CD4-positive, alpha-beta T cell treated with Interleukin-4 for 1 hour (primary cell): ENCODE measurements at regions not wholly inside any gene's neighbourhood (a gene's known extent, or its start where the extent isn't known, plus 50 kb on each side); places are given as distances from the start of the nearest gene placed in this dataset.

Experiments used
- DNase-seq, 2 donors: peaks; one replicate each; pipeline ENCODE4 v3.0.0-alpha.2; 2020 to 2022

DNA sequence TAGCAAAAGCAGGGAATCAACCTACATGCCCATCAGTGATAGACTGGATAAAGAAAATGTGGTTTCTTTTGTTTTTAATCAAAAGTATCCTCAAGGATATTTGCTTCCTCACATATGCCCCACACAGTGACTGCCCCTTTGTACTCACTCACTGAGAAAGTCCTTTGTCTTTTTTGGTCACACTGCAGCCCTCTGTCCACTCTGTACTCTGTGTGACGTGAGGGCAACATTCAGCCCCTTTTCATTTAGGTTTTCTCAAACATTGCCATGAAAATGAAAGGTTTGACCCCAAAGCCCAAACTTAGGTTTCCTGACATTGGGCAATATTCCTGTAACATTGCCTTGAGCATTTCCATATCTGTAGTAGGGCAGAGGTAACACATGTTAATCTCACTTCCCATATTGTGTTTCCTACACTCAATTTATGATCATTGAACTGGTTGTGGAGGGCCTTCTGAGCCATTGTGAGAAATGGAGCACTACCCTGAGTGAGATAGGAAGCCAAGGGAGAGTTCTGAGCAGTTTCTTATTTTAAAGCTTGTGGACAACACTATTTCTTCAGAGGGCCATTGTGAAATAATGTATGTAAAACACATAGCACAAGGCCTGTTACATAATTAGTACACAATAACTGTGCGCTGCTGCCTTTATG is 501.9 kb upstream of the C1orf87 start:
- no peak for DNase-seq

DNA sequence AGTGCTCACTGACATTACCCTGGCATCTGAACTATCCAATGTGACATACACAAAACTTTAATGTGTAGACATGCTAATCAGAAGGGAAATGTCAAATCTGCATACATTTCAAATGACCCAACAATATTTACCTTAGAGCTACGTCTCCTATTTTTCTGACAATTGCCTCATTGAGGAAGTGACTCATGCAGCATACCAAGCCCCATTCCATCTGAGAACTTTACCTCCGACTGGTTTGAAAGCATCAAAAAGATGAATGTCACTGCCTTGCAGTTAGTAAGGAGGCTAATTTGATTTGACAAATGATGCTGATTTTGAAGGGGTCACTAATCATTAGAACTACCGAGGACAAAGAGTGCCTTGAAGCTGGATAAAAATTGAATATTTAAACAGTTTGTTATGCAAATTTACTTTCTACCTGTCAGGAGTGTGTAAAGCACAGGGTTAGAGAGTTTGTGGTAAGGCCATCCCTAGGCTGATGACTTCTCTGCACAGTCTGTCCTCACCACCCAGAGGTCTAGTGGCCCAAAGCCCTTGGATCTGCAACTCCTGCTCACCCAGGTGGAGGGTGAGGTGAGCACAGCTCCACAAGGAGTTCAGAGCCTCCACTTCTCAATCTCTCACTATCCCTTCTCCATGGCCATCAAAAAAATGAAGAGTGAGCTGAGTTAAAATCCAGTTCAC is 500.3 kb upstream of the C1orf87 start:
- DNase-seq: no peak

DNA sequence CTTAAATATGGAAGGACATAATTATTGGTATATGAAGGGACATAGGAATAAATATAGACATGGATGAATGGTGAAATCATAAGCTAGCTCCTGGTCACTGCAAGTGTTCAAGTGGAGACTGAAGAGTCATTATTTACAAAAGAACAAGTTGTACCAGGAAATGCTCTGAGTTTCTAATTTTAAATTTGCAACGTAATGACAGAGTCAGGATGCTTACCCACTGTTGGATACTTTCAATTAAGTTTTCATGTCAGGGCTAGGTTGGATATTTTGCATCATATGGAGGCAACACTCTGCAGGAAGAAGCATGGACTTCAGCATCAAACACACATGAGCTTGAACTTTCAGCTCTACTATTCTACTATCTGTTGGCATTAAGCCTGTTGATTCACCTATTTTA is 499.6 kb upstream of the C1orf87 start:
- DNase-seq: no peak

DNA sequence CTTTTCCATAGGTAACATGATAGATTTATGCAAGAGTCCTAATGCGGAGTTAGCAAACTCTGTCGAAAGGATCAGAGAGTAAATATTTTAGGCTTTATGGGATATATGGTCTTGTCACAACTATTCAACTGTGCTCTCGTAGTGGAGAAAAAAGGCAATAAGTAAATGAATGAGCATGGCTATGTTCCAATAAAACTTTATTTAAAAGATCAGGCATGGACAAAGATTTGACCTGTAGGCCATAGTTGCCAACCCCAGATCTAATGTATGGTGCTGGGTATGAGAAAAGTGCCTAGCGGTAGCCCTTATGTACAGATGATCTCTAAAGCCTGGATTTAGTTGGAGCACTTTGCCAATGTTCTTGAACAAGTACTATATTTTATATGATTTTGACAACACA is 498.8 kb upstream of the C1orf87 start:
- DNase-seq: no peak

DNA sequence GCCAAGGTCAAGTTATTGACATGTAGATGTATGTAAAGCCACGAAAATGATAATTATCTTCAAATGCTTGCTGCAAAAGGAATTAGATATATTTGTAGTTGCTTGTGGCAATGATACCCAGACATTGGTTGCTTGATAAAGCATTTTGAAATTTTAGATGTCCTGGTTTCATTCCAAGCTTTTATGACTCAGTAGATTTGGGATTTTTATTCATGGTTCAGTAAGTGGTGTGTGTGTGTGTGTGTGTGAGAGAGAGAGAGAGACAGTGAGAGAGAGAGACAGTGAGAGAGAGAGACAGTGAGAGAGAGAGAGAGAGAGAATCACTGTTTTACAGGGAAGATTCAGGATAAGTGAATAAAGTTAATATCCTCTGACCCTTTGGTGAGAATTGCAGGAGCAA is 498.2 kb upstream of the C1orf87 start:
- no peak for DNase-seq

DNA sequence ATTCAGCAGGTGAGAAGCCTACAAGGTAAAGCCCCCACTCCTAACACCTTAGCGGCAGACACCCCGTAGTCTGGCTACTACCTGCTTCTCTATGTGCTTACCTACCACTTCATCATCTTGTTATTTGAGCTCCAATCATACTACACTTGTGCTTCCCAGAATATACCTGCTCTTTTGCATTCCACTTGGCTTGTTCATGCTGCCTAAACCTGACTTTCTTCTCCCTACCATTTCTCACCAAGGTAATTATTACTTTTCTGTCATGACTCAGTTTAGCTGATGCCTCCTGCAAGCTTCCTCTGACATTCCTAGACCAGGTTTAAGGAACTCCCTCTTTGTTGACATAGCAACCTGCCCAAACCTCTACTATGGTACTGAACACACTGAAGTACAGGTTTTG is 495.6 kb upstream of the C1orf87 start:
- no peak for DNase-seq

DNA sequence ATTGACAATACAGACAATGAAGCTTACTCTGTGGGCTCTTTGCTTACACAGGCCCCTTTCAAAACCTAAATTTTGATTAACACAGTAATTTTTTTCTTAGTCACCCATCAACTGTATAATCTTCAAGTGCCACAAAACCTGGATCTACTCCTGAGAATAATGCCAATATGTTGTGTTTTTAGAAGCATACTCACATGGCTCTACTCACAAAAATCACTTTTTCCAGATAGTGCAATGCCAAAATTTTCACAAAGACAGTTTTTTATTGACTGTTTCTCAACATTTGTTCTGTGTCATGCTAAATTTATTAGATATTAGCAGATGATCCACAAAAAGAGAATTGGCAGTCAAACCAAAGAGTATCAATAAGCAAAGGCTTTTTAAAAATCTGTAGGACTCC is 493.7 kb upstream of the C1orf87 start:
- no peak for DNase-seq

DNA sequence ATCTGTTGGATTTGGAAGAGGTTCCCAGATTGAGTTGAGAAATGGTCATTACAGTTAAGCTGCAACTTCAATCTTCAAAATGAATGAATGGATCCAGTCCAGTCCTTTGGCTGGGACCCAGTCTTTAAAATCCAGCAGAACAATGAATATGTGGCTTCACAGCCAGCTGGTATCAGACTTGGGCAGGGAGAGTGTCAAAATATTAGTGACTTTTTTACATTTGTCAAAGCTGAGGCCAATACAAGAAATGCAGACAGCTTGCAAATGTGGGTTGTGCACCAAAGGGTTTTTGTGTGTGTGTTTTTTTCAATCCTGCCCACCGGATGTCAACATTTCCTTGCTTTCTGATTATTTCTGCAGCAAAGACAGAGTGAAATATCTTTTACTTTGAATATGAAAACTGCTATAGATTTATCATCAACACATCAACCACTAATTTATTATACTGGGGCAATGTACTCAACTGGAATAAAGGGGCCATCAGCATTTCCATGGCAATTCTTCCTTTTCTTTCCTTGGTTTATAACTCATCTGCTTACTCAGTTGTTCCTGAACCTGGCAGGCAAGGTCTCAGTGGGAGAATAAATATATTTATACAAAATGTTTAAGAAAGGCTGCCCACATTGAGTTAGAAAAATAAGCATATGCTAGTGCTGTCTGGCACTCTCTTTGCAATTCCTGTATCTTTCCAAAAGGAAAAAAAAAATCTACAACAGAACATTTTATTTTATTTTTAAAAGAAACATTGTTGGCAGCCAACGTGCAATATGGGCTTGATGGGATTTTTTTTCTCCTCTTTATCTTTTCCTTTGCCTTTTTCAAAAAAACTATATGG is 491.6 kb upstream of the C1orf87 start:
- DNase-seq: no peak

DNA sequence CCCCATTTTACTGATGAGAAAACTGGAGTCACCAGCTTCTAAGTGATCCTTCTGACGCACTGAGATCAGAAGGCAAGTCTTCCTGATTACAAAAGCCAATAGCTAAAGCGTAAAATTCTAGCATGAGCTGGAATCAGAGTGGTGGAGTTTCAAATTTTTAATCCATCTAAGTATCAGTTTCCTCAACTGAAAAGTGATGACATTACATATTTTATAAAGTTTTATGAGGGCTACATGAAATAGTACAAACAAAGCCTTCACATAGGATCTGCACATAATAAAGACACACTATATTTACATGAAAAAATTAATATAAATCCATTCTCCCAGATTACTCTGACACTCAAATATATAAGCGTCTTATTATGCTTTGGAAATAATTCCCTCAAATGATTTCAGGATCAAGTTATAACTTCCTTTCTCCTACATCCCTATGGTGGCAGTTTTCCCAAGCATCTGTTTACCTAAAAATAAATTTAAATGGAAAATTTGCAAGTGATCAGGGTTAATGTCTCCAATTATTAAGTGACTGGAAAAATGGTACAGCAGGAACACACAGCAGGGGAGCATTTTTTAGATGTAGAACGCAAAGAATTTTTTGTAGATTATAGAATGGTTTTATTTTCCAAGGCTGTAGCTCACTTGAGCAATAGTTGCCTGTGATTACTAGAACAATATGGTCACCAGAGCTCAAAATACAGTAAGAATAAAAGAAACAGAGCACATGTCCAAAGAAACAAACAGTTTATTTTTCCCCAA is 490.4 kb upstream of the C1orf87 start:
- DNase-seq: no peak

DNA sequence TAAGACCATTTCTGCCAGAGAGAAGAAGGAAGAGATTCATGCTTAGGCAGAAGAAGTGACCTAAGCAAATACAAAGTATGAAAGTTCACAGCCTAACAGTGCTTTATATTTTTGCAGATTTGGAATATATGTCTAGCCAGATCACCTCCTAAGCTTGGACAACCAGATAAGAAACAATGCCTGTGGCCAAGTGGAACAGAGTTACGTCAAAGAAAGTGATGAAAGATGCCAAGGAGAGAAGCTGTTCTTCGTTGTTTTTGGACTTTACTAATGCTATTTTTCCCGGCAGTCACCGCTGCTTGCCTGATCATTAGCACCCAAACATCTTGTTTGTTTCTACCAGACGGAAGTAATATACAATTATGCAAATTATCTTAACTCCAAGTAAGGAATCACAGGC is 489.2 kb upstream of the C1orf87 start:
- no peak for DNase-seq

DNA sequence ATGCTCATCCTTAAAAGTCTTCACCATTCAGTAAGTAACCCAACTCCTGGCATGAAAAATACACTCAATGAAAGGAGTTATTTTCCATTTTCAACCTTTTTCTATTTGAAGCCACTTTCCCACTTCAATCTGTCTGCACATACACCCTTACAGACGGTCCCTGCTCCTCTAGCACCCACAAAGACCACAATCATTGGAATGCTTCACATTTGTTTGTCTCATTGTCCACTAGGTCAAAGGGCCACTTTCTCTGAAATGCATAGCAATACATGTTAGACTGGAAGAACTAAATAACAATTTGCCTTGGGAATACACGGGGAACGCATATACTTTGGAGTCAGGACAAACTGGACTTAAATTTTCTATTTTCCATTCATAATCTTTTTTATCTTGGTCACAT is 487.1 kb upstream of the C1orf87 start:
- no peak for DNase-seq

DNA sequence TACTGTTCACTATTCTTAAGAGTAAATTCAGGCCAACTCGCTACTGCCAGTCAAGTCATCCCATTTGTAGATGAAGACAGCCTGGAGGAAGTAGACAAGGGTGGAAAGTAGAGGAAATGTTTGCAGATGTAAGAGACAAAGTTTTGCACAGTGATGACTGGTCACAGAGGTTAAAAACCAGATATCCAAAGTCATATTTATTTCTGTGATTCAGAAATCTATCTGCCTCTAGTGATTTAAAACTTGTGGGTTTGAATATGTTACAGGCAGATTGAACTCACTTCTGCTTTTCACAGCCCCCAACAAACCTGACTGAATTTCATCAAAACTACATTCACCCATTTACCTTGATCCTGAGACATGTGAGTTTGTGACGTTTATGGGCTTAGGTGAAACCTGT is 484.7 kb upstream of the C1orf87 start:
- no peak for DNase-seq

DNA sequence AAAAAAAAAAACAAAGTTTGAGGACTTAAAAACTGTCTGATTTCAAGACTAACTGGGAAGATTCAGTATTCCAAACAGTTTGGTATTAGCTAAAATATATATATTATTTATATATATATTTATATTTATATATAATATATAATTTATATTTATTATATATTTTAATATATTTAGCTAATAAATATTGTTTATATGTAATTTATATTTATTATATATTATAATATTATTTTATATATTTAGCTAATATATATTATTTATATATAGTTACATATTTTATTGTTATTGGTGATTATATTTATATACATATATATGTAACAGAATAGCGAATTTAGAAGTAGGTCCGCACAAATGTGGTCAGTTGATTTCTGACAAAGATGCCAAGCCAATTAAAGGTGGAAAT is 480.2 kb upstream of the C1orf87 start:
- no peak for DNase-seq

DNA sequence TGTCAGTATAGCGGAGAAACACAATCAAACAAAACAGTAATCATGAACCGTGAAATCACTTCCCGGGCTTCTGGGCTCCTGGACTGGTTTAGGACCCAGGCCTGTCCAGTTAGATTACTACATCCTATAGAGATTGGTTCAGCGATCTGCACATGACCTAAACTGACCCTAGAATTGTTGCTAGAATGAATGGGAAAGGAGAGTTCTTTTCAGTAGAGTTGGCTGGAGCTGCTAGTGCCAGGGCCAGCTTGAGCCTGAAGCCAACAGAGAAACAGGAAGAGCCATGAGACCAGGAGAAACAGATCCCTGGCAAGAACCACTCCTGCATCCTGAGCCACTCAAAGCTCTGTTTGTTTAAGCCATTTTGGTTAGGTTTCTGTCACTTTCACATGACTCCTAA is 474.3 kb upstream of the C1orf87 start:
- no peak for DNase-seq

DNA sequence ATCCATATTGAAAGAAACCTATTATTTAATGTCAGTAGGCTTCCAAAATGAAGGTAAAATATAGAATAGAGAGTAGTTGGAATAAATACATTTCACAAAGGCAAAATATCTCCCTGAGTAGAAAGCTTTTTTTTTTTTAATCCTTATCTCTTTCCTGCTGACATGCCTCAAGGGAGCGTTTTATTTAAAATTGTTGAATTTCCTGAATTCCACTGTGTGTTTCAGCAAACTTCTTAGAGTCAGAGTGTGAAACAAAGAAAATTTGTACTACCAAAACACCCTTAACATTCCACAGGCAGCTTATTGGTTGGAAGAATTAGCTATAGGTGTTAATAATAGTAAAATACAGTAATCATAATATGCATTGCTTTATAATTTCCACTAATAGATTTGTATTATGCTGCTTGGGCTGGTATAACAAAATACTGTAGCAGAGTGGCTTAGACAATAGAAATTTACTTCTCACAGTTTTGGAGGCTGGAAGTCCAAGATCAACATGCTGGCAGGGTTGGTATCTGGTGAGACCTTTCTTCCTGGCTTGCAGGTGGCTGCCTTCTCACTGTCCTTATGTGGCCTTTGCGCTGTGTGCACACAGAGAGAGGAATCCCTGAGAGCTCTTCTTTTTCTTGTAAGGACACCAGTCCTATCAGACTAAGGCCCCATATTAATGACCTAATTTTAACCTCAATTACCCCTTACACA is 468.4 kb upstream of the C1orf87 start:
- DNase-seq: no peak

DNA sequence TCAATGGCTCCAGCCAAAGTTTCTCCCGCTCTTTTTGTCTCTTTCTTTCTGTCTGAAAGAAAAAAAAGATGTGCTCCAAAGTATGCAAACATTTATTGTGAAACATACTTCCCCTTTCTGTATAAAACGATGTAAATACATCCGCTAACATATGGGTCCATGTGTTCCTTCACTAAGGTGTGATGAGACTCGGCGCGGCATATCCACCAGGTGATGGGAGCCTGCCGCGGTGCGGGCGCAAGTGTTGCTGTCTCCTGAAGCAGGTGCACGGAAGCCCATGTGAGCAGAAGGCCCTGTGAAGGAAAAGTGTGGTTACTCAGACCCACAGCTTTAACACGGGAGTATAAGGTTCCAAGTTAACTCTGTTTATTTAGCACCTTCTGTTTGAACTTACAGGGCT is 466.6 kb upstream of the C1orf87 start:
- no peak for DNase-seq

DNA sequence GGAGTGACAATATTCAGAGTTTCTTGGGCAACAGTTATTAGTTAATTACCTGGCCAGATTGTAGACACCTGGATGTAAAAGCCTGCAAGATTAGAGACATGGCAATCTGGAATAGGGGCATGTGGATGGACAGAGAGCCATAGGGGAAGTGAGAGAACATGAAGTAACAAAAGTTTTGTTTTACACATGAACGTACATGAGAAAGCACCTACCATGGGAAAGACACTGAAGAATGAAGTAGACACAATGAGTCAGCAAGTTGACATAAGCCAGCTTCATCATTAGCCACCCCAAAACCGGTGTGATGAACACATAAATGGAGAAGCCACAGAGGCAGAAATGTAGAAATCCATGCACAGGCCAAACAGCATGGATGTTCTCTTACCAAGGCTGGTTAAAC is 462.1 kb upstream of the C1orf87 start:
- DNase-seq: no peak

DNA sequence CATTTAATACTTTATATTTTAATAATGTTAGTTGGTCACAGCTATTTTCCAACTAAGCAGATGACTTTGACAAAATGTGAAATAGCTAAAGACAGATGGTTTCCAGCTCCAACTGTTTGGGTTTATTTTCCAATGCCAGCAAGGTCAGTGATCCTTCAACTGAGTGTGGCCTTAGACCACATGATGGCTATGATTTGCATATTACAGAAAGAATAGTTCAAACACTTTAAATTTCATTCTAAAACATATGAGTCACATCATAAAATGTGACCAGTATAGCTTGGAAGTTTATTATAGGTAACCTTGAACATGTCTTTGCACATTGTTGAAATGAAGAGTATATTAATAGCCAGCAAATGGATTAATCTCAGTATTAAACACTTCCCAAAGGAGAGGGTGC is 454.0 kb upstream of the C1orf87 start:
- no peak for DNase-seq

DNA sequence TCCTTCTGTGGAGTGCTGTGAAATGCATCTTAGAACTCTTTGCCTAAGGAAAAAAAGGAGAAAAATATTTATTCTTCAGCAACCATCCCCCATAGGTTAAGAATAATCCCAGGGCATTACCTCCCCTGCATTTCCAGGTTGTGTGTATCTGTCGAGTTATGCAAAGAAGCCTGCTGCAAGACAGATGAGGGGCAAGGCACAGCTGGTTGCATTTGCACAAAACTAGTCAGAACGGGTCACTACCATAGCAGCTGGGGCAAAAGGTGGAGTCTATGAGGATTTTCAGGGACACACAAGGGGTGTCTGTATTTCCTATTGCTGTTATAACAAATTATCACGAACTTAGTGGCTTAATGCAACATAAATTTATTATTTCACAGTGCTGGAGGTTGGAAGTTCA is 443.4 kb upstream of the C1orf87 start:
- DNase-seq: no peak

DNA sequence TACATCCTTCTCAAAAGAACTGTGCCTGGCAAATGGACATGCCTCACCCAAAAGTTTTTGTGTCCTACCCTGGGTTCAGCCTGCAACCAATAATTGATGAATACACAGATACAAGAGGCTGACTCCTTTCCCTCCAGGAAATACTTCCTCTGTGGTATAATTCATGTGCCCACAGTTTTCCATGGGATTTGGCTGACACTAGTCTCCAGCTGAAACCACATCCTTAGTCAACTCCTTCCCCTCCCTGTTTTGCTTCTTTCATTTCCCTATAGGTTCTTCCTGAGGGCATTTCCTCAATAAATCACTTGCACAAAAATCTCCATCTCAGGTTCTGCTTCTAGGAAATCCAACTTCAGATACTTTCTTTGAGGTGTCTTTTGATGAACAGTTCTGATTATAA is 436.6 kb upstream of the C1orf87 start:
- DNase-seq: no peak

DNA sequence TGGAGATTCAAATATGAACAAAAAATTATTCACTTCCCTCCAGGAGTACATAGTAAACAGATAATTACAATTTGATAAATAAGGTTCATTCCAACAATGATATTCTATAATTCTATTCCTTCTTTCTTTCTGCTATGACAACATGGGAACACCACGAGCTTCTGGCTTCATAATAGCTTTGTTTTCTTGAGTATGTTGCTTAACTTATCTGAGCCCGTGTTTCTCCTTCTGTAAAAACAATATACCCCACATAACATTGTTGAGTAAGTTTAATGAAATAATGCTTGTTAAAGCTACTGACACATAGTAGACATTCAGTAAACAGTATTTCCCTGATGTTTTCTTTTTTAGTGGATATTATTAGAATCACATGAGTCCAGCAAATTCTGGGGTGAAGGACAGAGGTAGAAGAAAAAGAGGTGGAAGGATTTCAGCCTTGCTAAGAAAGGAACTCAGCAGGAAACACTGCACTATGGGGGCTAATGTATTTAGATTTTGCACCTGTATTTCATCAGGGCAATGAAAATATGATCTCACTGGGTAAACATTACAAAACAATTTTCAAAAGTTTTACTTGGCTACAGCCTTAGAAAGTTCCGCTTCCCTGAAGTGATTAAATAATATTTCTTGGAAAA is 430.8 kb upstream of the C1orf87 start:
- DNase-seq: no peak

DNA sequence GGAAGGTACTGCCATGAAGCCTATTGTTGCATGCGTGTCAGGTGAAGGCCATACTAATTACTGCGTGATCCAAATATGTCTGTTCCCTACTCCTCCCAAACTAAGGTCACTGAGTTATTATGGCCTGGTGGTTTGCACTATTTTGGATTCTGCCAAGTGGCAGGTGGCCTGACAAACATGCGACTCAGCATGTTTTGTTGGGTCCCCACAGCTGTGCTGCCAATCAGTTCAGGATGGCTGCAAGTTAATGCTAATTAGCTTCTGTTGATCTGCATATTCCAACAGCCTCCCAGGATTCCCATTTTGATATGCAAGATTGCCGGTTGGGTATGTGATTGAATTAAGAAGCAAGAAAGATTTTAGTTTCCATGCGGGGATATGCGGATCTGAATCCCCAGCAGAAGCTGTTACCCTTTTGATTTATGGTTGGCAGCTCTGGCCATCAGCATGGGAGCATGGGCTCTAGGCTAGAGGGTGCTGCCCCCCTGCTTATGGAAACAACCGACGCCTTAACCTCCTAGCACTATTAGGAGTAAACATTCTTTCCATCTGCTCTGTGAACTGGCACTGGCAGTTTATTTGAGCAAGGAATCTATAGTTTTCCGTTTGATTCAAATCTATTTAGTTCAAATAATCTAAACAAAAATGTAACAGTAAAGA is 429.8 kb upstream of the C1orf87 start:
- DNase-seq: no peak
